ENCODE measurements at regions not wholly inside any gene's neighbourhood (a gene's known extent, or its start where the extent isn't known, plus 50 kb on each side); places are given as distances from the start of the nearest gene placed in this dataset.

GRCh38 chr4:8695237-8696219, 103.0 kb downstream of the CPZ start:
- Histone ChIP-seq H3K36me3 (replicated peaks; ENCODE audit: insufficient read depth, low read depth) (no peaks in the 10 kb centered on the region), H4K20me1 (ENCODE audit: insufficient read depth, poor library complexity, severe bottlenecking) (no peaks in the 10 kb centered on the region), H3K4me3 (no peak overlapping the region), H3K4me2 (no peak overlapping the region), H3K27me3 (peaks cover 23% of the 10 kb centered on the region), H2AFZ (no peak overlapping the region), H3K27ac (no peak overlapping the region), H3K9me2 (replicated peaks; ENCODE audit: insufficient read depth) (no peaks in the 10 kb centered on the region), H3K9me3 (ENCODE audit: low read depth) (no peaks in the 10 kb centered on the region), H3K4me1 (ENCODE audit: insufficient read depth) (no peaks in the 10 kb centered on the region), H3K79me2 (no peaks in the 10 kb centered on the region)
- no peak for DNase-seq (ENCODE audit: low spot score)
- TF ChIP-seq EZH2phosphoT487 (IDR thresholded peaks at IDR 0.05; ENCODE audit: low read depth, severe bottlenecking, unreplicated experiment): no peak
- TF ChIP-seq EZH2 (IDR thresholded peaks at IDR 0.05; ENCODE audit: borderline replicate concordance): no peak
- TF ChIP-seq CTCF (IDR thresholded peaks at IDR 0.05; ENCODE audit: poor library complexity): no peak
- WGBS (ENCODE audit: low lambda C conversion rate, missing lambda C conversion rate): 87% methylated on average over 18 of the region's 18 CpGs

GRCh38 chr4:8694651-8695151, 102.1 kb downstream of the CPZ start:
- no peaks in the 10 kb centered on the region for H3K79me2 ChIP-seq
- H2AFZ ChIP-seq: no peak overlapping the region
- TF ChIP-seq EZH2phosphoT487 (IDR thresholded peaks at IDR 0.05; ENCODE audit: low read depth, severe bottlenecking, unreplicated experiment) (no peak), EZH2 (IDR thresholded peaks at IDR 0.05; ENCODE audit: borderline replicate concordance) (no peak), CTCF (IDR thresholded peaks at IDR 0.05; ENCODE audit: poor library complexity) (no peak)
- H3K36me3 ChIP-seq (replicated peaks; ENCODE audit: insufficient read depth, low read depth): no peaks in the 10 kb centered on the region
- H3K9me2 ChIP-seq (replicated peaks; ENCODE audit: insufficient read depth): no peaks in the 10 kb centered on the region
- no peak overlapping the region for H3K4me2 ChIP-seq
- DNase-seq (ENCODE audit: low spot score): no peak
- H3K27ac ChIP-seq: no peak overlapping the region
- H3K9me3 ChIP-seq (ENCODE audit: low read depth): no peaks in the 10 kb centered on the region
- no peak overlapping the region for H3K4me3 ChIP-seq
- peaks cover 27% of the 10 kb centered on the region for H3K27me3 ChIP-seq
- no peaks in the 10 kb centered on the region for H4K20me1 ChIP-seq (ENCODE audit: insufficient read depth, poor library complexity, severe bottlenecking)
- H3K4me1 ChIP-seq (ENCODE audit: insufficient read depth): no peaks in the 10 kb centered on the region
- 80% methylated on average over 10 of the region's 10 CpGs for WGBS (ENCODE audit: low lambda C conversion rate, missing lambda C conversion rate)

- WGBS (ENCODE audit: low lambda C conversion rate, missing lambda C conversion rate): 76% methylated on average over 8 of the region's 8 CpGs
- Histone ChIP-seq H3K27ac (no peak overlapping the region), H3K4me1 (ENCODE audit: insufficient read depth) (no peaks in the 10 kb centered on the region), H3K27me3 (peaks cover 32% of the 10 kb centered on the region), H3K79me2 (no peaks in the 10 kb centered on the region), H3K4me2 (no peak overlapping the region), H4K20me1 (ENCODE audit: insufficient read depth, poor library complexity, severe bottlenecking) (no peaks in the 10 kb centered on the region), H2AFZ (no peak overlapping the region), H3K4me3 (no peak overlapping the region), H3K9me3 (ENCODE audit: low read depth) (no peaks in the 10 kb centered on the region), H3K36me3 (replicated peaks; ENCODE audit: insufficient read depth, low read depth) (no peaks in the 10 kb centered on the region), H3K9me2 (replicated peaks; ENCODE audit: insufficient read depth) (no peaks in the 10 kb centered on the region)
- no peak for DNase-seq (ENCODE audit: low spot score)
- no peak for TF ChIP-seq EZH2 (IDR thresholded peaks at IDR 0.05; ENCODE audit: borderline replicate concordance)
- no peak for TF ChIP-seq EZH2phosphoT487 (IDR thresholded peaks at IDR 0.05; ENCODE audit: low read depth, severe bottlenecking, unreplicated experiment)
- no peak for TF ChIP-seq CTCF (IDR thresholded peaks at IDR 0.05; ENCODE audit: poor library complexity)
Observed at GRCh38 chr4:8694226-8694625, 101.7 kb downstream of the CPZ start.
